ENCODE measurements at regions not wholly inside any gene's neighbourhood (a gene's known extent, or its start where the extent isn't known, plus 50 kb on each side); places are given as distances from the start of the nearest gene placed in this dataset.

DNA sequence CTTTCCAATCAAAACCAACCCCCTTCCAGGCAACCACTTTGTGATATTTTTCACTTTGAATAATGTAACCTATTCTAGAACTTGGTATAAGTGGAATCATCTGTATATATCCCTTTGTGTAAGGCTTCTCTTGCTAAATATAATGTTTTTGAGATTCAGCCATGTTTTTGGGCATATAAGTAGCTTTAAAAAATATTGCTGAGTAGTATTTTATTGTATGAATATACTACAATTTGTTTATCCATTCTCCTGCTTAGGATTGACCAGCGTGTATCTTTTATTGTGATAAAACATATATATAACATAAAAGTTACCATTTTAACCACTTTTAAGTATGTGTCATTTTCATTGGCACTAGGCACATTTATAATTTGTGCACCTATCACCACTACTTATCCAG is 79.8 kb upstream of the GPR139 start:
- H3K27me3 ChIP-seq (ENCODE audit: control insufficient read depth in 2 of 2, insufficient read depth in 2 of 2, low read length in 2 of 2) = no peaks in the 10 kb centered on the region
- H3K27ac ChIP-seq (ENCODE audit: insufficient read depth, low read depth, low read length) = no peak overlapping the region
- H3K9ac ChIP-seq (replicated peaks; ENCODE audit: extremely low read depth, insufficient read depth, low read length) = no peak overlapping the region
- H3K4me3 ChIP-seq (replicated peaks in 1 of 3; ENCODE audit: insufficient read depth in 1 of 3, low read depth in 1 of 3, low read length in 3 of 3) = no peak overlapping the region
- BruUV-seq (replicated peaks) = no TSS peak
- ChIA-PET POLR2A (interaction anchor here (0.7 kb wide), 1 partner anchor 59 kb away, joined by 3 read pairs; no protein-coding TSS in a partner anchor), CTCF (no interaction called here)
- FAIRE-seq (no peak), DNase-seq (ENCODE audit: low read depth, low spot score) (no peak)
- H2AFZ ChIP-seq (ENCODE audit: low read depth, low read length) = no peak overlapping the region
- H3K9me3 ChIP-seq (replicated peaks; ENCODE audit: control insufficient read depth, insufficient read depth, low read length) = peaks cover 10% of the 10 kb centered on the region
- H3K4me1 ChIP-seq (ENCODE audit: control insufficient read depth, extremely low read depth, insufficient read depth, low read length) = no peaks in the 10 kb centered on the region
- H3K9me1 ChIP-seq (replicated peaks; ENCODE audit: control insufficient read depth, extremely low read depth, insufficient read depth, low read length) = no peaks in the 10 kb centered on the region
- no peak overlapping the region for H3K4me2 ChIP-seq (ENCODE audit: insufficient read depth, low read length)
- dilution Hi-C loops (cut with MboI; ENCODE audit: extremely low pct_ligation_motif_present, low sequenced_read_pairs) = no loop called here
- no peaks in the 10 kb centered on the region for H3K79me2 ChIP-seq (ENCODE audit: control insufficient read depth, insufficient read depth, low read length)
- no peaks in the 10 kb centered on the region for H4K20me1 ChIP-seq (replicated peaks; ENCODE audit: control insufficient read depth, extremely low read depth, insufficient read depth, low read length)
- H3K36me3 ChIP-seq (ENCODE audit: control insufficient read depth in 2 of 2, extremely low read depth in 1 of 2, insufficient read depth in 2 of 2, low read length in 2 of 2) = no peaks in the 10 kb centered on the region
- TF ChIP-seq FOS (IDR thresholded peaks at IDR 0.05; ENCODE audit: borderline replicate concordance, insufficient read depth, low read length) (no peak), POLR2A (IDR thresholded peaks at IDR 0.05; ENCODE audit: low read depth, low read length) (no peak), EZH2 (IDR thresholded peaks at IDR 0.05; ENCODE audit: borderline replicate concordance, low read depth, low read length, severe bottlenecking) (no peak), GATA2 (IDR thresholded peaks at IDR 0.05; ENCODE audit: insufficient read depth, insufficient read length, low read depth, low read length) (no peak), MYC (IDR thresholded peaks at IDR 0.05; ENCODE audit: low read depth, low read length) (no peak), JUN (IDR thresholded peaks at IDR 0.05; ENCODE audit: borderline replicate concordance, insufficient read depth, insufficient read length, low read depth) (no peak), POLR2AphosphoS5 (IDR thresholded peaks at IDR 0.05; ENCODE audit: insufficient read depth, low read depth, low read length) (no peak)
- TF ChIP-seq, protein P1, sequence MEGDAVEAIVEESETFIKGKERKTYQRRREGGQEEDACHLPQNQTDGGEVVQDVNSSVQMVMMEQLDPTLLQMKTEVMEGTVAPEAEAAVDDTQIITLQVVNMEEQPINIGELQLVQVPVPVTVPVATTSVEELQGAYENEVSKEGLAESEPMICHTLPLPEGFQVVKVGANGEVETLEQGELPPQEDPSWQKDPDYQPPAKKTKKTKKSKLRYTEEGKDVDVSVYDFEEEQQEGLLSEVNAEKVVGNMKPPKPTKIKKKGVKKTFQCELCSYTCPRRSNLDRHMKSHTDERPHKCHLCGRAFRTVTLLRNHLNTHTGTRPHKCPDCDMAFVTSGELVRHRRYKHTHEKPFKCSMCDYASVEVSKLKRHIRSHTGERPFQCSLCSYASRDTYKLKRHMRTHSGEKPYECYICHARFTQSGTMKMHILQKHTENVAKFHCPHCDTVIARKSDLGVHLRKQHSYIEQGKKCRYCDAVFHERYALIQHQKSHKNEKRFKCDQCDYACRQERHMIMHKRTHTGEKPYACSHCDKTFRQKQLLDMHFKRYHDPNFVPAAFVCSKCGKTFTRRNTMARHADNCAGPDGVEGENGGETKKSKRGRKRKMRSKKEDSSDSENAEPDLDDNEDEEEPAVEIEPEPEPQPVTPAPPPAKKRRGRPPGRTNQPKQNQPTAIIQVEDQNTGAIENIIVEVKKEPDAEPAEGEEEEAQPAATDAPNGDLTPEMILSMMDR (IDR thresholded peaks at IDR 0.05; ENCODE audit: extremely low read depth in 1 of 2, insufficient read depth in 1 of 2, low read depth in 1 of 2, low read length in 2 of 2) = no peak
- TF ChIP-seq, protein P2, sequence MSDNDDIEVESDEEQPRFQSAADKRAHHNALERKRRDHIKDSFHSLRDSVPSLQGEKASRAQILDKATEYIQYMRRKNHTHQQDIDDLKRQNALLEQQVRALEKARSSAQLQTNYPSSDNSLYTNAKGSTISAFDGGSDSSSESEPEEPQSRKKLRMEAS (IDR thresholded peaks at IDR 0.05; ENCODE audit: insufficient read depth, insufficient read length) = no peak
- intact Hi-C loops (cut with micrococcal nuclease) = no loop called here
